ENCODE measurements at regions not wholly inside any gene's neighbourhood (a gene's known extent, or its start where the extent isn't known, plus 50 kb on each side); places are given as distances from the start of the nearest gene placed in this dataset.

GRCh38 chr1:56057466-56058405 lies 521.6 kb downstream of the PLPP3 start:
- H3K27ac ChIP-seq (replicated peaks): no peak overlapping the region
- no peaks in the 10 kb centered on the region for H3K27me3 ChIP-seq (ENCODE audit: insufficient read depth, poor library complexity, severe bottlenecking)
- DNase-seq (ENCODE audit: low read depth in 1 of 2, low spot score in 1 of 2): no peak
- TF ChIP-seq POLR2AphosphoS5 (IDR thresholded peaks at IDR 0.05; ENCODE audit: low read depth): no peak
- H3K4me3 ChIP-seq (replicated peaks; ENCODE audit: insufficient read depth, low read length): no peak overlapping the region

- TF ChIP-seq SPI1 (IDR thresholded peaks at IDR 0.05; ENCODE audit: borderline replicate concordance, low read depth) (no peak), GABPA (IDR thresholded peaks at IDR 0.05; ENCODE audit: low read depth) (no peak), POLR2AphosphoS5 (IDR thresholded peaks at IDR 0.05; ENCODE audit: low read depth) (no peak), CTCF (IDR thresholded peaks at IDR 0.05; ENCODE audit: insufficient read depth, low read length) (no peak), REST (IDR thresholded peaks at IDR 0.05; ENCODE audit: insufficient replicate concordance, low read depth) (no peak)
- H3K27me3 ChIP-seq (ENCODE audit: insufficient read depth, poor library complexity, severe bottlenecking): no peaks in the 10 kb centered on the region
- no peak for DNase-seq (ENCODE audit: low read depth in 1 of 2, low spot score in 1 of 2)
- H3K4me3 ChIP-seq (replicated peaks; ENCODE audit: insufficient read depth, low read length): no peak overlapping the region
- H3K27ac ChIP-seq (replicated peaks): no peak overlapping the region
Measured at GRCh38 chr1:56056438-56057287, 522.7 kb downstream of the PLPP3 start.

- no peaks in the 10 kb centered on the region for H3K27me3 ChIP-seq (ENCODE audit: insufficient read depth, poor library complexity, severe bottlenecking)
- DNase-seq (ENCODE audit: low read depth in 1 of 2, low spot score in 1 of 2): no peak
- no peak overlapping the region for H3K4me3 ChIP-seq (replicated peaks; ENCODE audit: insufficient read depth, low read length)
- TF ChIP-seq POLR2AphosphoS5 (IDR thresholded peaks at IDR 0.05; ENCODE audit: low read depth): no peak
- no peak for TF ChIP-seq CTCF (IDR thresholded peaks at IDR 0.05; ENCODE audit: insufficient read depth, low read length)
- TF ChIP-seq REST (IDR thresholded peaks at IDR 0.05; ENCODE audit: insufficient replicate concordance, low read depth): no peak
- no peak for TF ChIP-seq GABPA (IDR thresholded peaks at IDR 0.05; ENCODE audit: low read depth)
- no peak for TF ChIP-seq SPI1 (IDR thresholded peaks at IDR 0.05; ENCODE audit: borderline replicate concordance, low read depth)
- no peak overlapping the region for H3K27ac ChIP-seq (replicated peaks)
Measured at GRCh38 chr1:56054959-56055358, 524.4 kb downstream of the PLPP3 start.

GRCh38 chr1:56052041-56052440 lies 527.3 kb downstream of the PLPP3 start:
- no peak for DNase-seq (ENCODE audit: low read depth in 1 of 2, low spot score in 1 of 2)
- Histone ChIP-seq H3K27ac (replicated peaks) (no peak overlapping the region), H3K27me3 (ENCODE audit: insufficient read depth, poor library complexity, severe bottlenecking) (no peaks in the 10 kb centered on the region), H3K4me3 (replicated peaks; ENCODE audit: insufficient read depth, low read length) (no peak overlapping the region)
- TF ChIP-seq REST (IDR thresholded peaks at IDR 0.05; ENCODE audit: insufficient replicate concordance, low read depth) (no peak), CTCF (IDR thresholded peaks at IDR 0.05; ENCODE audit: insufficient read depth, low read length) (no peak), POLR2AphosphoS5 (IDR thresholded peaks at IDR 0.05; ENCODE audit: low read depth) (no peak), SPI1 (IDR thresholded peaks at IDR 0.05; ENCODE audit: borderline replicate concordance, low read depth) (no peak), GABPA (IDR thresholded peaks at IDR 0.05; ENCODE audit: low read depth) (no peak)
